ENCODE measurements at regions not wholly inside any gene's neighbourhood (a gene's known extent, or its start where the extent isn't known, plus 50 kb on each side); places are given as distances from the start of the nearest gene placed in this dataset.
A peak's percentile ranks its signal among the peaks of the same experiment; 100 is the strongest.
"Not testable (repeated sequence)": the region's sequence is repeated elsewhere in the genome, so short reads cannot be mapped to it uniquely, and the experiment has no call there.

- not testable (repeated sequence) for ATAC-seq
Observed at GRCh38 chr5:176018598-176018997, 50.5 kb upstream of the THOC3 start.

GRCh38 chr5:176020852-176021251, 52.7 kb upstream of the THOC3 start:
- not testable (repeated sequence) for ATAC-seq

GRCh38 chr5:176023535-176023934, 55.4 kb upstream of the THOC3 start:
- ATAC-seq: not testable (repeated sequence)

GRCh38 chr5:176029445-176029844, 61.3 kb upstream of the THOC3 start:
- not testable (repeated sequence) for ATAC-seq

GRCh38 chr5:176030361-176031117, 62.4 kb upstream of the THOC3 start:
- ATAC-seq: peak in 1 of 2 donors; percentile 22

GRCh38 chr5:176031118-176031510, 63.0 kb upstream of the THOC3 start:
- ATAC-seq: peak in 1 of 2 donors; percentile 19

GRCh38 chr5:176033186-176033585, 65.1 kb upstream of the THOC3 start:
- not testable (repeated sequence) for ATAC-seq

GRCh38 chr5:176034407-176035200, 66.5 kb upstream of the THOC3 start:
- peak; percentile 42 to 66 for ATAC-seq

- ATAC-seq: not testable (repeated sequence)
Observed at GRCh38 chr5:176035201-176035530, 67.1 kb upstream of the THOC3 start.

GRCh38 chr5:176035816-176036308, 67.7 kb upstream of the THOC3 start:
- ATAC-seq: not testable (repeated sequence)

- ATAC-seq: not testable (repeated sequence)
Observed at GRCh38 chr5:176036391-176036790, 68.3 kb upstream of the THOC3 start.

- not testable (repeated sequence) for ATAC-seq
Observed at GRCh38 chr5:176037190-176037589, 69.1 kb upstream of the THOC3 start.

- not testable (repeated sequence) for ATAC-seq
Observed at GRCh38 chr5:176040105-176040801, 72.1 kb upstream of the THOC3 start.

- ATAC-seq: not testable (repeated sequence)
Observed at GRCh38 chr5:176041248-176041994, 73.3 kb upstream of the THOC3 start.

GRCh38 chr5:176042020-176042658, 74.0 kb upstream of the THOC3 start:
- ATAC-seq: peak; percentile 75 to 92

GRCh38 chr5:176043252-176043829, 75.2 kb upstream of the THOC3 start:
- ATAC-seq: not testable (repeated sequence)

- ATAC-seq: not testable (repeated sequence)
Observed at GRCh38 chr5:176043986-176044385, 75.9 kb upstream of the THOC3 start.

GRCh38 chr5:176044431-176044830, 76.3 kb upstream of the THOC3 start:
- ATAC-seq: not testable (repeated sequence)

- ATAC-seq: not testable (repeated sequence)
Observed at GRCh38 chr5:176045442-176045841, 77.3 kb upstream of the THOC3 start.

GRCh38 chr5:176048671-176049070, 80.6 kb upstream of the THOC3 start:
- ATAC-seq: not testable (repeated sequence)

Measured in activated CD4-positive, CD25-positive, alpha-beta regulatory T cell treated with anti-CD3 and anti-CD28 coated beads, Interleukin-2, amount 50 U/mL, for 24 hours (primary cell).